Smooth muscle cell (in vitro differentiated cells): ENCODE measurements at regions not wholly inside any gene's neighbourhood (a gene's known extent, or its start where the extent isn't known, plus 50 kb on each side); places are given as distances from the start of the nearest gene placed in this dataset.

Source experiments
- DNase-seq: peaks from one replicate; lab custom pipeline; 2025; ENCODE audit not compliant: unreplicated experiment; lab: John Stamatoyannopoulos, UW
- H2AFZ ChIP-seq: fragments of 200-600 bp; sonication (generic); 2 replicates; pipeline ENCODE4 v1.6.0; 2016; ENCODE audit warnings: antibody characterized with exemption, low read depth, mild to moderate bottlenecking
- H3F3A ChIP-seq: fragments of 200-600 bp; sonication (generic); 2 replicates; pipeline ENCODE4 v1.6.0; 2017; ENCODE audit warnings: antibody characterized with exemption, low read depth
- H3K27ac ChIP-seq: fragments of 200-600 bp; sonication (generic); 2 replicates; pipeline ENCODE4 v1.5.1; 2016; ENCODE audit warnings: low read depth, mild to moderate bottlenecking
- H3K27me3 ChIP-seq: fragments of 200-600 bp; sonication (generic); 2 replicates; pipeline ENCODE4 v1.6.1; 2016; ENCODE audit warnings: low read depth, mild to moderate bottlenecking
- H3K36me3 ChIP-seq: fragments of 200-600 bp; sonication (generic); 2 replicates; pipeline ENCODE4 v1.5.1; 2016; ENCODE audit warnings: low read depth
- H3K4me1 ChIP-seq: fragments of 200-600 bp; sonication (generic); 2 replicates; pipeline ENCODE4 v1.5.1; 2016; ENCODE audit warnings: low read depth
- H3K4me2 ChIP-seq: fragments of 200-600 bp; sonication (generic); 2 replicates; pipeline ENCODE4 v1.6.0; 2016; ENCODE audit warnings: mild to moderate bottlenecking
- H3K4me3 ChIP-seq: fragments of 200-600 bp; sonication (generic); 2 replicates; pipeline ENCODE4 v1.5.1; 2016; ENCODE audit warnings: mild to moderate bottlenecking
- H3K79me2 ChIP-seq: fragments of 200-600 bp; sonication (generic); 2 replicates; pipeline ENCODE4 v1.6.0; 2016; ENCODE audit warnings: low read depth, mild to moderate bottlenecking
- H3K9ac ChIP-seq: fragments of 200-600 bp; sonication (generic); 2 replicates; pipeline ENCODE4 v1.6.0; 2016; ENCODE audit warnings: low read depth
- H3K9me3 ChIP-seq: fragments of 200-600 bp; sonication (generic); replicated peaks from 2 replicates; pipeline ENCODE4 v1.5.1; 2016; ENCODE audit warnings: low read depth
- H4K20me1 ChIP-seq: fragments of 200-600 bp; sonication (generic); 2 replicates; pipeline ENCODE4 v1.6.0; 2016; ENCODE audit warnings: low read depth
- WGBS: methylation state at CpG from one replicate; pipeline ENCODE4 v1.1.7; 2016; ENCODE audit warnings: low lambda C conversion rate; 5-methylcytosine and 5-hydroxymethylcytosine counted together
- TF ChIP-seq, protein P1 (sequence below): fragments of 200-600 bp; sonication (generic); IDR thresholded peaks from 2 replicates; pipeline ENCODE4 v1.5.1; 2017; ENCODE audit warnings: borderline replicate concordance, mild to moderate bottlenecking, antibody characterized with exemption; ENCODE audit not compliant: insufficient read depth, poor library complexity, severe bottlenecking

DNA sequence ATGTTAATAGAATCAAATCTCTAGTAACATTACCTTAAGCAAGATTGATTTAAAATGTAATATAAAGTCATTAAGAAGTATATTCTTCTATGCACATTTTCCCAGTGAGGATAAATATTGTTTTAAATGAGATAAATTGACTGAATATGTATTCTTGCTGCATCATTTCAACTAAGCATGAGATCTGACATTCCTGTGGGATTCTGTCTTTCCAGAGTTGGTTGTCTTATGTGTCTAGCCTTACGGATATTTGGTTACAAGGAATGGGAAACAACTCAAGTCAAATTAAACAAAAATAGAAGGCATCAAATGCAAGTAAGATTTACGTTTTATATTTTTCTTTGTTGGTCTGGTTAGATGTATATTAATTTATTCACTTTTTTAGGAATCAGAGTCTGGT is 287.5 kb downstream of the PTGER3 start:
- Histone ChIP-seq H2AFZ (no peak overlapping the region), H3K79me2 (no peaks in the 10 kb centered on the region), H3K36me3 (no peaks in the 10 kb centered on the region), H3K9ac (no peak overlapping the region), H3K27ac (no peak overlapping the region), H3K27me3 (no peaks in the 10 kb centered on the region), H3K4me1 (no peaks in the 10 kb centered on the region), H3F3A (no peaks in the 10 kb centered on the region), H3K4me3 (no peak overlapping the region), H3K4me2 (no peak overlapping the region), H3K9me3 (no peaks in the 10 kb centered on the region), H4K20me1 (no peaks in the 10 kb centered on the region)
- 53% methylated on average over 2 of the region's 2 CpGs for WGBS
- no peak for DNase-seq
- TF ChIP-seq, protein P1, sequence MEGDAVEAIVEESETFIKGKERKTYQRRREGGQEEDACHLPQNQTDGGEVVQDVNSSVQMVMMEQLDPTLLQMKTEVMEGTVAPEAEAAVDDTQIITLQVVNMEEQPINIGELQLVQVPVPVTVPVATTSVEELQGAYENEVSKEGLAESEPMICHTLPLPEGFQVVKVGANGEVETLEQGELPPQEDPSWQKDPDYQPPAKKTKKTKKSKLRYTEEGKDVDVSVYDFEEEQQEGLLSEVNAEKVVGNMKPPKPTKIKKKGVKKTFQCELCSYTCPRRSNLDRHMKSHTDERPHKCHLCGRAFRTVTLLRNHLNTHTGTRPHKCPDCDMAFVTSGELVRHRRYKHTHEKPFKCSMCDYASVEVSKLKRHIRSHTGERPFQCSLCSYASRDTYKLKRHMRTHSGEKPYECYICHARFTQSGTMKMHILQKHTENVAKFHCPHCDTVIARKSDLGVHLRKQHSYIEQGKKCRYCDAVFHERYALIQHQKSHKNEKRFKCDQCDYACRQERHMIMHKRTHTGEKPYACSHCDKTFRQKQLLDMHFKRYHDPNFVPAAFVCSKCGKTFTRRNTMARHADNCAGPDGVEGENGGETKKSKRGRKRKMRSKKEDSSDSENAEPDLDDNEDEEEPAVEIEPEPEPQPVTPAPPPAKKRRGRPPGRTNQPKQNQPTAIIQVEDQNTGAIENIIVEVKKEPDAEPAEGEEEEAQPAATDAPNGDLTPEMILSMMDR, result no peak

DNA sequence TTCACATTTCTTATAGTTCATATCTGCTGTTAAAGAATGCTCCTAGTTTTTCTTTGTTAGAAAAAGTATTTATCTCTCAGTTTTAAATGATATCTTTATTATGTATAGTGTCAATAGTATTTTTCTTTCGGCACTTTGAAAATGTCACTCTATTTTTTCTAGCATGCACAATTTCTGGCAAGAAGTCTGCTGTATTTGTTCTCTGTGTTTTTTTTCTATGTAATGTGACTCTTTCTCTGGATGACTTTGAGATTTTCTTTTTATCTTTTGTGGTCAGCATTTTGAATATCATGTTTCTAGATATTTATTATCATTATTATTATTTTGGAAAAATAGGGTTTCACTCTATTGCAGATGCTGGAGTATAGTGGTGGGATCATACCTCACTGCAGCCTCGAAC is 285.2 kb downstream of the PTGER3 start:
- no peak overlapping the region for H3K4me2 ChIP-seq
- no peak overlapping the region for H2AFZ ChIP-seq
- no peak overlapping the region for H3K4me3 ChIP-seq
- no peak overlapping the region for H3K9ac ChIP-seq
- H4K20me1 ChIP-seq, result no peaks in the 10 kb centered on the region
- no peaks in the 10 kb centered on the region for H3K79me2 ChIP-seq
- H3K9me3 ChIP-seq, result no peaks in the 10 kb centered on the region
- no peaks in the 10 kb centered on the region for H3K36me3 ChIP-seq
- H3K27me3 ChIP-seq, result no peaks in the 10 kb centered on the region
- 95% methylated on average over 2 of the region's 2 CpGs for WGBS
- TF ChIP-seq, protein P1, result no peak
- no peak overlapping the region for H3K27ac ChIP-seq
- no peak for DNase-seq
- H3K4me1 ChIP-seq, result no peaks in the 10 kb centered on the region
- no peaks in the 10 kb centered on the region for H3F3A ChIP-seq

DNA sequence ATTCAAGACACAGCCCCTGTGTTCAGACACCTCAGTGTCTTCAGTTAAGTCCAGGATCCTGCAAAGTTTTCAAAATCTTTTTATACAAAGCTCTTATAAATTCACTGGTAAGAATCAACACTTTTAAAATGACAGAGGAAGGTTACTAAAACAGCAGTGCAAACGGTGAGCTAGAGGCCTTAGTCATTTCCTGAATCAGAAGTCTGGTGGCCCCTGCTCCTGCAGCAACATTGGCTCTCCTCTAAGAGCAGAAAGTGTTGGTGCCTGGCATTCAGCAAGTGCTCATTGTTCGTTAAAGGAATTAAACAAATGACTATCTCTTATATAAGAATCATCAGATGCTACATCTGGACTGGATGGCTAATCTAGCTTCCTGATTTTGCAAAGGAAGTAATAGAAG is 282.9 kb downstream of the PTGER3 start:
- 45% methylated on average over 2 of the region's 2 CpGs for WGBS
- H3K4me1 ChIP-seq, result no peaks in the 10 kb centered on the region
- DNase-seq, result no peak
- H3K9ac ChIP-seq, result no peak overlapping the region
- no peaks in the 10 kb centered on the region for H3K36me3 ChIP-seq
- H3K9me3 ChIP-seq, result no peaks in the 10 kb centered on the region
- H3K79me2 ChIP-seq, result no peaks in the 10 kb centered on the region
- no peak overlapping the region for H3K4me2 ChIP-seq
- no peak overlapping the region for H3K4me3 ChIP-seq
- H3K27me3 ChIP-seq, result no peaks in the 10 kb centered on the region
- H2AFZ ChIP-seq, result no peak overlapping the region
- no peaks in the 10 kb centered on the region for H4K20me1 ChIP-seq
- H3K27ac ChIP-seq, result no peak overlapping the region
- H3F3A ChIP-seq, result no peaks in the 10 kb centered on the region
- TF ChIP-seq, protein P1, result no peak

DNA sequence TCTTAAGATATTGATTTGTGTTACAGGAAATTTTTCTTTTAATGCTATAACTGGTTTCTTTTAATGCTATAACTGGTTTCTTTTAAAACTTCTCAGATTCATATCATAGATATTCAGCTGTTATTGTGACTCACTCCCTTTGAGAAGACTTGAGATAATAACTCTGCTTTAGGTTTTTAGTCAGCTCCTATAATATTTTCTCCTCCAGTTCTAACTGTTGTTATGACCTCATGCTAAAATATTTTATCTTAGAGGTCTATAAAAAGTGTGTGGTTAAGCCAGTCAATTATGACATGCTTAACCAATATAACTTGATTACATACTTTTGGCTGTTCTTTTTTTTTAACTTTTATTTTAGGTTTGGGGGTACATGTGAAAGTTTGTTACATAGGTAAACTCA is 280.2 kb downstream of the PTGER3 start:
- Histone ChIP-seq H3F3A (no peaks in the 10 kb centered on the region), H3K4me2 (no peak overlapping the region), H3K9ac (no peak overlapping the region), H3K4me1 (no peaks in the 10 kb centered on the region), H2AFZ (no peak overlapping the region), H3K9me3 (no peaks in the 10 kb centered on the region), H3K36me3 (no peaks in the 10 kb centered on the region), H3K4me3 (no peak overlapping the region), H3K79me2 (no peaks in the 10 kb centered on the region), H3K27me3 (no peaks in the 10 kb centered on the region), H4K20me1 (no peaks in the 10 kb centered on the region), H3K27ac (no peak overlapping the region)
- TF ChIP-seq, protein P1, result no peak
- no peak for DNase-seq
